ENCODE measurements at regions not wholly inside any gene's neighbourhood (a gene's known extent, or its start where the extent isn't known, plus 50 kb on each side); places are given as distances from the start of the nearest gene placed in this dataset.

- H3K4me3 Mint-ChIP-seq, result no peak overlapping the region
- H3K4me1 Mint-ChIP-seq (ENCODE audit: unreplicated experiment), result peaks cover 13% of the 10 kb centered on the region
- H3K36me3 Mint-ChIP-seq, result no peaks in the 10 kb centered on the region
- no peak for DNase-seq (ENCODE audit: extremely low spot score, unreplicated experiment)
- no peak for TF ChIP-seq CTCF (conservative IDR thresholded peaks at IDR 0.05)
- peaks cover 11% of the 10 kb centered on the region for H3K9me3 Mint-ChIP-seq
- peaks cover 5% of the 10 kb centered on the region for H3K27me3 Mint-ChIP-seq
- H3K27ac Mint-ChIP-seq, result no peak overlapping the region
Observed at GRCh38 chr11:100550912-100551632, 136.0 kb upstream of the ARHGAP42 start.

GRCh38 chr11:100555931-100556330, 131.2 kb upstream of the ARHGAP42 start:
- H3K36me3 Mint-ChIP-seq, result no peaks in the 10 kb centered on the region
- peaks cover 9% of the 10 kb centered on the region for H3K9me3 Mint-ChIP-seq
- no peak for DNase-seq (ENCODE audit: extremely low spot score, unreplicated experiment)
- no peak overlapping the region for H3K27ac Mint-ChIP-seq
- no peak overlapping the region for H3K4me3 Mint-ChIP-seq
- H3K27me3 Mint-ChIP-seq, result peaks cover 5% of the 10 kb centered on the region
- no peak for TF ChIP-seq CTCF (conservative IDR thresholded peaks at IDR 0.05)
- H3K4me1 Mint-ChIP-seq (ENCODE audit: unreplicated experiment), result peaks cover 6% of the 10 kb centered on the region

GRCh38 chr11:100556781-100557180, 130.3 kb upstream of the ARHGAP42 start:
- Mint-ChIP-seq H3K4me1 (ENCODE audit: unreplicated experiment) (peaks cover 13% of the 10 kb centered on the region), H3K27me3 (peaks cover 5% of the 10 kb centered on the region), H3K4me3 (no peak overlapping the region), H3K27ac (no peak overlapping the region), H3K36me3 (no peaks in the 10 kb centered on the region), H3K9me3 (peaks cover 9% of the 10 kb centered on the region)
- DNase-seq (ENCODE audit: extremely low spot score, unreplicated experiment), result no peak
- no peak for TF ChIP-seq CTCF (conservative IDR thresholded peaks at IDR 0.05)

GRCh38 chr11:100557830-100558611, 129.1 kb upstream of the ARHGAP42 start:
- H3K9me3 Mint-ChIP-seq, result peaks cover 9% of the 10 kb centered on the region
- H3K4me1 Mint-ChIP-seq (ENCODE audit: unreplicated experiment), result peaks cover 13% of the 10 kb centered on the region
- H3K4me3 Mint-ChIP-seq, result no peak overlapping the region
- DNase-seq (ENCODE audit: extremely low spot score, unreplicated experiment), result no peak
- TF ChIP-seq CTCF (conservative IDR thresholded peaks at IDR 0.05), result no peak
- H3K27ac Mint-ChIP-seq, result no peak overlapping the region
- H3K36me3 Mint-ChIP-seq, result no peaks in the 10 kb centered on the region
- peaks cover under 1% of the 10 kb centered on the region for H3K27me3 Mint-ChIP-seq

DNA sequence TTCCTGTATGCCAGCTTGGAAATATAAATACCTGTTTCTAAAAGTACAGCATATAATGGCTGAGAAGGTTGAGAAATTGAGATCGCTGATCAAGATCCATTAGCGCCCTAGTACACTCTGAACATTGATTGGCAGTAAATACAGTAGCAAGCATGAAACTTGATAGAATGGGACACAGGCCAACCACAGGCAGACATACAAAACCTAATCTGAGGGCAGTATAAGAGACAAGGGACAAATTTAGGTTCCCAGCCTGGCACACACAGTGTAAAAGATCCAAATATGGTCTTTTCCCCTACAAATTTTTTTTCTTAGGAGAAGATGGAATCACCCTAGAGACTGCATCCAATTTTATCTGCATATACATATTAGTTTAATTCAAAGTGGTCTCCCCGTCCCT, 126.5 kb upstream of the ARHGAP42 start:
- no peak overlapping the region for H3K27ac Mint-ChIP-seq
- peaks cover 12% of the 10 kb centered on the region for H3K4me1 Mint-ChIP-seq (ENCODE audit: unreplicated experiment)
- no peak overlapping the region for H3K4me3 Mint-ChIP-seq
- no peak for DNase-seq (ENCODE audit: extremely low spot score, unreplicated experiment)
- no peak for TF ChIP-seq CTCF (conservative IDR thresholded peaks at IDR 0.05)
- no peaks in the 10 kb centered on the region for H3K27me3 Mint-ChIP-seq
- H3K36me3 Mint-ChIP-seq, result no peaks in the 10 kb centered on the region
- peaks cover 5% of the 10 kb centered on the region for H3K9me3 Mint-ChIP-seq
